Body of pancreas (tissue), 4 donors: ENCODE measurements at regions not wholly inside any gene's neighbourhood (a gene's known extent, or its start where the extent isn't known, plus 50 kb on each side); places are given as distances from the start of the nearest gene placed in this dataset.

Source experiments
- ATAC-seq: fragments of 150-250 bp; one replicate; pipeline ENCODE4 v1.9.1; 2016
- DNase-seq, 4 donors: peaks; one replicate each; pipeline ENCODE4 v3.0.0-alpha.2; 2019
- H3K27ac ChIP-seq, 4 donors: fragments of 200-600 bp; sonication (generic); 1 replicate in 3 of 4; 2 replicates in 1 of 4; pipeline versions ENCODE4 v1.5.1 to v1.6.1; 2016 to 2019; ENCODE audit warnings: mild to moderate bottlenecking in 1 of 4, mixed read lengths in 1 of 4, moderate library complexity in 1 of 4
- H3K27me3 ChIP-seq, 2 donors: fragments of 200-600 bp; sonication (generic); one replicate each; pipeline ENCODE4 v1.6.0; 2016; ENCODE audit warnings: mild to moderate bottlenecking in 1 of 2
- H3K36me3 ChIP-seq, 2 donors: fragments of 200-600 bp; sonication (generic); replicated peaks in 1 of 2; 2 replicates each; pipeline ENCODE4 v1.5.1; 2016; ENCODE audit warnings: low read depth in 2 of 2; ENCODE audit not compliant: insufficient read depth in 1 of 2
- H3K4me1 ChIP-seq: fragments of 200-600 bp; sonication (generic); one replicate; pipeline ENCODE4 v1.6.0; 2016
- H3K4me3 ChIP-seq, 2 donors: fragments of 200-600 bp; sonication (generic); 1 replicate in 1 of 2; 2 replicates in 1 of 2; pipeline ENCODE4 v1.5.1; 2016 to 2019
- H3K9me3 ChIP-seq, 3 donors: fragments of 200-600 bp; sonication (generic); 1 replicate in 2 of 3; 2 replicates in 1 of 3; pipeline ENCODE4 v1.5.1; 2016
- CTCF ChIP-seq, 7 experiments: fragments of 450-650 bp in 4 of 7; fragments of 200-600 bp in 3 of 7; sonication (generic) in 3 of 7; IDR thresholded peaks; one replicate each; pipeline ENCODE4 v1.5.1; 2016 to 2019; ENCODE audit warnings: antibody characterized with exemption in 7 of 7
- POLR2A ChIP-seq, 3 donors: fragments of 450-650 bp; IDR thresholded peaks; one replicate each; pipeline ENCODE4 v1.6.1; 2016; ENCODE audit warnings: antibody characterized with exemption in 3 of 3, mild to moderate bottlenecking in 2 of 3
- WGBS, 2 donors: methylation state at CpG; one replicate each; pipeline ENCODE4 v1.1.5; 2017; 5-methylcytosine and 5-hydroxymethylcytosine counted together
- intact Hi-C: fragments of 100-400 bp; cut with DNase I; formaldehyde crosslinking; loops from one replicate; pipeline ENCODE4 v1.15.1; 2023

- 66 to 75% methylated on average over 4 of the region's 4 CpGs for WGBS, 2 donors
Measured at GRCh38 chr13:21813110-21813509, 142.2 kb downstream of the FGF9 start.

GRCh38 chr13:21813844-21814243 lies 143.0 kb downstream of the FGF9 start:
- no peak for TF ChIP-seq POLR2A (IDR thresholded peaks at IDR 0.05)
- no peak for TF ChIP-seq CTCF (IDR thresholded peaks at IDR 0.05)
- Histone ChIP-seq H3K4me3 (no peak overlapping the region), H3K27ac (no peak overlapping the region), H3K9me3 (no peaks in the 10 kb centered on the region), H3K4me1 (no peaks in the 10 kb centered on the region), H3K27me3 (no peaks in the 10 kb centered on the region), H3K36me3 (no peaks in the 10 kb centered on the region)
- WGBS, 2 donors, result 16 to 24% methylated on average over 4 of the region's 4 CpGs
- ATAC-seq (no peak), DNase-seq (no peak)
- intact Hi-C loops, result no loop called here

More at GRCh38 chr13:21813110-21813509, 142.2 kb downstream of the FGF9 start:
- Histone ChIP-seq H3K4me1 (no peaks in the 10 kb centered on the region), H3K27me3 (no peaks in the 10 kb centered on the region), H3K36me3 (no peaks in the 10 kb centered on the region), H3K4me3 (no peak overlapping the region), H3K9me3 (no peaks in the 10 kb centered on the region), H3K27ac (no peak overlapping the region)
- no peak for ATAC-seq
- no peak for DNase-seq
- no peak for TF ChIP-seq CTCF (IDR thresholded peaks at IDR 0.05)
- no peak for TF ChIP-seq POLR2A (IDR thresholded peaks at IDR 0.05)
- intact Hi-C loops, result no loop called here

GRCh38 chr13:21814604-21815003 lies 143.7 kb downstream of the FGF9 start:
- intact Hi-C loops, result no loop called here
- DNase-seq (no peak), ATAC-seq (no peak)
- Histone ChIP-seq H3K9me3 (no peaks in the 10 kb centered on the region), H3K36me3 (no peaks in the 10 kb centered on the region), H3K4me3 (no peak overlapping the region), H3K4me1 (no peaks in the 10 kb centered on the region), H3K27ac (no peak overlapping the region), H3K27me3 (no peaks in the 10 kb centered on the region)
- no peak for TF ChIP-seq POLR2A (IDR thresholded peaks at IDR 0.05)
- TF ChIP-seq CTCF (IDR thresholded peaks at IDR 0.05), result no peak
- WGBS, 2 donors, result 44 to 52% methylated on average over 7 of the region's 7 CpGs

GRCh38 chr13:21817878-21818277 lies 147.0 kb downstream of the FGF9 start:
- Histone ChIP-seq H3K27ac (no peak overlapping the region), H3K4me3 (no peak overlapping the region), H3K9me3 (no peaks in the 10 kb centered on the region), H3K36me3 (no peaks in the 10 kb centered on the region), H3K4me1 (peaks cover 14% of the 10 kb centered on the region), H3K27me3 (no peaks in the 10 kb centered on the region)
- WGBS, 2 donors, result 90 to 97% methylated on average over 5 to 25 of the region's 25 CpGs
- DNase-seq (no peak), ATAC-seq (no peak)
- no peak for TF ChIP-seq CTCF (IDR thresholded peaks at IDR 0.05)
- no peak for TF ChIP-seq POLR2A (IDR thresholded peaks at IDR 0.05)
- intact Hi-C loops, result no loop called here

GRCh38 chr13:21822029-21822428 lies 151.2 kb downstream of the FGF9 start:
- no peak overlapping the region for H3K4me3 ChIP-seq
- WGBS, 2 donors, result 9 to 14% methylated on average over 4 of the region's 4 CpGs
- no peaks in the 10 kb centered on the region for H3K27me3 ChIP-seq
- H3K27ac ChIP-seq, result peak overlapping the region in 1 of 4 donors; percentile 5
- TF ChIP-seq CTCF (IDR thresholded peaks at IDR 0.05), result no peak
- TF ChIP-seq POLR2A (IDR thresholded peaks at IDR 0.05), result no peak
- no peaks in the 10 kb centered on the region for H3K9me3 ChIP-seq
- H3K36me3 ChIP-seq, result no peaks in the 10 kb centered on the region
- H3K4me1 ChIP-seq, result peaks cover 17% of the 10 kb centered on the region
- DNase-seq (no peak), ATAC-seq (no peak)
- intact Hi-C loops, result no loop called here
